SKM-1 treated with dmso at 0.1 percent for 144 hours (cell line): ENCODE measurements at regions not wholly inside any gene's neighbourhood (a gene's known extent, or its start where the extent isn't known, plus 50 kb on each side); places are given as distances from the start of the nearest gene placed in this dataset.
A peak's percentile ranks its signal among the peaks of the same experiment; 100 is the strongest.
"Not testable (repeated sequence)": the region's sequence is repeated elsewhere in the genome, so short reads cannot be mapped to it uniquely, and the experiment has no call there.

Experiments
- DNase-seq: peaks from one replicate; lab custom pipeline; 2025; ENCODE audit not compliant: unreplicated experiment; lab: John Stamatoyannopoulos, UW

DNA sequence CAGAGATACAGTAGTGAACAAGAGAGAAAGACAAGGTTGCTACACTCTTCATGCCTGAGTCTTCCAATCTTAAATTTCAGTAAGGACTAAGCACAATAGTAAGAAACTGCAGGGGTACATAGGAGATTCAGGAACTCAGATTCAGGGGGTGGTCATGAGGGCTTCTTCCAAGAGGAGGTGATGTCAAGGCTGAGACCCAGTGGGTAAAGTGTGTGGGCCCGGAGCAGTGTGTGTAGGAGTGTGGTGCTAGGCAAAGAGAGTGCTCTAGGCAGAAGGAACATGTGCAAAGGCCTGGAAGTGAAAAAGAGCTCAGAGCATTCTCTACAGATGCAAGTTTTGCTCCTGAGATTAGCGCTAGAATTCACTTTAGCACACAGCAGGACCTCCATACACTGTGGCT lies 102.9 kb upstream of the SPATA12 start:
- no peak for DNase-seq

DNA sequence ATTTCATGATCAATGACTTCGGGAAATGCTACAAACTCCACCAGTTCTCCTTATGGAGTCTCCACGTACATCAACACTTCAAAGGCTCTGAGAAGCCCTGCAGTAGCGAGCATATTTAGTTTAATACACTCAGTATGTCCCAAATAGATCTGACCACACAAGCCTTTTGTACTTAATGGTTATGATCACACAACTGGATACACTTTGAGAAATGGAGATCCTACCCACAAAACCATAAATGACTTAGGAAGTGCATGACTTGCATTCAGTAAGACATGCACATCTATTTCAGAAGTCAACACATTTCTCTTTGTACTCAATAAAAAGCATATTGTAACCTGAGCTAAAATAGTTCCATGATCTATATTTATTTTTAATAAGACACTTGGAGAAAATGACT lies 103.6 kb upstream of the SPATA12 start:
- DNase-seq = no peak

DNA sequence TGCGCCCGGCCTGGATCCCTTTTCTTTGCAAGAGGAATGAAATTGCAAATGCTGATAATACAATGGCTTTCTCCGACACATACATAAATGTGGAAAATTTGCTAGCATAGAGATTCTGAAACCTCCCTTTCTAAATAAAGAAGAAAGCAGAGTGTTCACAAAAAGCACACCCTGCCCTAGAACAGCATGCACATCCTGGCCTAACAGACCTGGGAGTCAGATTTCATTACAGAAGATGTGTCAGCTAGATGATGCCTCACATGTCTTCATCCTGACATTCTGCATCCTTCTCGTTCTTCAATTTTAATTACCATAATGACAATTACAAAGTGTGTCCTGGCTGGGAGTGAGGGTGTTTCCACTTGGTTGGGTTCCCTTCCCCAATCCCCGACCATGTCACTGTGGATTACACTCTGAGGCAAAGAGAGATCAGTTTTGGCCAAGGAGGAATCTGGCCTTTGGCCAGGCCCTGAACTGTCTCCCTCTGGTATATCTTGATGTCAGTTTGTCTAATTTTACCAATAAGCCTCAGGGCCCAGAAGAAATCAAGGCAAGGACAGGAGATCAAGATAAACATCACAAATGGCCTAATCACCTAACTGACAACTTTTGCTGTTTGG lies 104.9 kb upstream of the SPATA12 start:
- no peak for DNase-seq

DNA sequence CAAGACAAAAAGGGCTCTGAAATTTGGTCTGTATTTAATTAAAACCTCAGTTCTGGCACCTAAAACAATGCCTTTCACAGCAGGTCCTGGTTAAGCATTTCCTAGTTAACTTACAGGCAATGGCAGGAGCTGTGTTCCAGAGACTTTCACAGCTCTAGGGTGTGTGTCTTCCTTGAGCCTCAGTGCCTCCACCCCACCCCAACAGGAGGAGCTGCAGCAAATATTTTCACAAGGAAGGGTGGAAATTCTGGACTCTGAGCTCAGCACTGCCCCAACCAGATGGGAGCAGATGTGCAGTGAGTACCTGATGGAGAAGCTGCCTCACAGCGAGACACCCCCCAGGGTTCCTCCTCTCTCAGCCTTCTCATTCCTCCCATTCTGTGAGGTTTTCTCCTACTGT lies 106.3 kb upstream of the SPATA12 start:
- DNase-seq = no peak

DNA sequence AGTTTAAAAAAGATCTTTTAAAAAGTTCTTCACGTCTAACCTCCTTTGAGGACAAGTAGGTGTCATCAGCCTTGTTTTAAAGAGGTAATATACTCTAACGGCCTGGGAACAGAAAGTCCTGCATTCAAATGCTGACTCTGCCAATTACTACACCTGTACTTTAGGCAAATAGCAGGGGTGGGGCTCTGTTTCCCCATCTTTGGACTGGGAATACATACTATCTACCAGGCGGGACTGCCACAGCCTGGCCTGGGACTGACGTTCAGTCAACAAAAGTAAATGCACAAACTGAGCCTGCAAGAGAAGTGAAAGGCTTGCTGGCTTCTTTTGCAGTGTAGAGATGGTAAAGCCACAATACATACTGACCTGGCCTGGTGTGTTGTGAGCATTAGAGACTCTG lies 107.6 kb upstream of the SPATA12 start:
- DNase-seq = no peak

DNA sequence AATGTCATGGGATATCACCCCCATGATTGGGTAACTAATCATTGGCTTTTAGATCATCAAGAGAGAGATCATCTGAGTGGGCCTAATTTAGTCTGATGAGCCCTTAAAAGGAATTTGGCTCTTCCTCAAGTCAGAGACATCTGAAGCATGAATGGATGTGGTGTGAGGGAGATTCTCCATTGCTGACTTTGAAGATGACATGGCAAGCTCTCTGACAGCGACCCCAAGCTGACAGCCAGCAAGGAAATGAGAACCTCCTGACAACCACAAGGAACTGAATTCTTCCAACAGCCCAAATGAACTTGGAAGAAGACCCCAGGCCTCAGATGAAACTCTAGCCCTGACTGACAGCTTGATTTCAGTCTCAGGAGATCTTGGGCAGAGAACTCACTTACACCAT lies 108.4 kb upstream of the SPATA12 start:
- DNase-seq = no peak

DNA sequence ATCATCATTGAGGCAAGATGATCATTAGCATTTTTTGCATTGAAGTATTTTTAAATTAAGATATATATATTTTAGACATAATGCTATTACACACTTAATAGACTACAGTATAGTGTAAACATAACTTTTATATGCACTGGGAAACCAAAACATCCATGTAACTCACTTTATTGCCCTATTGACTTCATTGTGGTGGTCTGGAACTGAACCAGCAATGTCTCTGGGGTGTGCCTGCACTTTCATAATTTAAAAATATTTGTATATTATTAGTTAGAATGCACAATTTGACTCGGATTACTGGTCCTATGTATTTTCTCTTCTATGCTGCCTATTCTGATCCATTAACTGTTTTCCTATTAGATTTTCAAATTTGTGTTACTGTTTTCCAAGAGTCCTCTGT lies 109.1 kb upstream of the SPATA12 start:
- DNase-seq = no peak

DNA sequence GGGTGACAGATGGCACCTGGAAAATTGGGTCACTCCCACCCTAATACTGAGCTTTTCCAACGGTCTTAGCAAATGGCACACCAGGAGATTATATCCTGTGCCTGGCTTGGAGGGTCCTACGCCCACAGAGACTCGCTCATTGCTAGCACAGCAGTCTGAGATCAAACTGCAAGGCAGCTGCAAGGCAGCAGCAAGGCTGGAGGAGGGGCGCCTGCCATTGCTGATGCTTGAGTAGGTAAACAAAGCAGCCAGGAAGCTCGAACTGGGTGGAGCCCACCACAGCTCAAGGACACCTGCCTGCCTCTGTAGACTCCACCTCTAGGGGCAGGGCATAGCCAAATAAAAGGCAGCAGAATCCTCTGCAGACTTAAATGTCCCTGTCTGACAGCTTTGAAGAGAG lies 115.1 kb upstream of the SPATA12 start:
- DNase-seq = not testable (repeated sequence)

DNA sequence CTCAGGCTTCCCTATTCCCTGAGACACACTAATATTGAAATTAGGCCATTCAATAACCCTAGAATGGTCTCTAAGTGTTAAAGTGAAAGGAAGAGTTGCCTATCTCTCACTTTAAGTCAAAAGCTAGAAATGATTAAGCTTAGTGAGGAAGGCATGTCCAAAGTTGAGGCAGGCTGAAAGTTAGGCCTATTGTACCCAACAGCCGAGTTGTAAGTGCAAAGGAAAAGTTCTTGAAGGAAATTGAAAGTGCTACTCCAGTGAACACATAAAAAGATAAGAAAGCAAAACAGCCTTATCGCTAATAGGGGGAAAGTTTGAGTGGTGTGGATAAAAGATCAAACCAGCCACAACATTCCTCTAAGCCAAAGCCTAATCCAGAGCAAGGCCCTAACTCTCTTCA lies 117.9 kb upstream of the SPATA12 start:
- DNase-seq = no peak

DNA sequence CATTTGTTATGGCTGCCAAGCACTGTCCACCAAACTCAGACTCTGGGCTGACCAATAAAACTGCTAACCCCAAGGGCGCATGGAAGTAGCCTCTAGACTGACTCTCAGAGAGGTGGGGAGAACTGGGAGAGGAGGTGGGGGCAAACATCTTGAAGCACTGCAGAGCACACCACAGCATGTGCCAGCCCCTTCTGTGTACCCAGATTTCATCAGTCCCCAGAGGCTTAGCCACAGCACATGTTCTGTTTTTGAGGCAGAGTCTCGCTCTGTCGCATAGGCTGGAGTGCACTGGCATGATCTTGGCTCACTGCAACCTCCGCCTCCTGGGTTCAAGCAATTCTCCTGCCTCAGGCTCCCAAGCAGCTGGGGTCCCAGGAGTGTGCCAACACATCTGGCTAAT lies 119.5 kb upstream of the SPATA12 start:
- DNase-seq = no peak

DNA sequence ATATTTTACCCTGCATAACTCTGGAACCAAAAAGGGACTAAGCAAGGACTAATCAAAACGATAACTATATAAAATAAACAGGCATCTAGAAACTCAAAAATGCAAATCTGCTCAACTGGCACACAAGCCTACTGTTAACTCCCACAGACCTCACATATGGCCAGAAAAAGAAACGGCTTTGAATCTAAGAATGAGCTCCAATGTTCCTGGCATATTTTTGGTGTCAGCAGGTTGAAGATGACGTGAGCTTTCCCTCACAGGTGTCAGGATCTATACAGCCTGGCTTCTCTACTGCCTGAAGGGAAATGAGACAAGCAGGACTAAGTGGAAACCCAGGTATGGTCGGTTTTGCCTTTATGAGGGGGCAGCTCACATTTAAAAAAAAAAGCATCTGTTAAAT lies 120.1 kb upstream of the SPATA12 start:
- DNase-seq = no peak

DNA sequence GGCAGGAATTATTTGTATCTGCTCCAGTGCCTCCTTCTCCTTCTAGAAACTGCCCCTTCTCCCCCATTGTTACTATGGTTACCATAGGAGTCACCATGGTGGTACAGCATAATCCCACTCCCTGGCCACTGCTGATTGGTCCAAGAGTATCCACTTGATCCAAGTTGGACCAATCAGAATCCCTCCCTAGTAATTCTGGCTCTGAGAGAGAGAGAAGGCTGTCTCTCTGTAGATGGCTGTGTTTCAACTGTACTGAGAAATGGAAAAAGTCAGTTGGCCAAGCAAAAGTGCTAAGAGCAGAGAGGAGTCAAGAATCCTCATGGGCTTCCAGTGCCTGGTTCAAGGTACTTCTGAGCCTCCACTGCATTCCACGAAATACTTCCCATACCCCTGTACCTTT lies 120.6 kb upstream of the SPATA12 start:
- DNase-seq = no peak

DNA sequence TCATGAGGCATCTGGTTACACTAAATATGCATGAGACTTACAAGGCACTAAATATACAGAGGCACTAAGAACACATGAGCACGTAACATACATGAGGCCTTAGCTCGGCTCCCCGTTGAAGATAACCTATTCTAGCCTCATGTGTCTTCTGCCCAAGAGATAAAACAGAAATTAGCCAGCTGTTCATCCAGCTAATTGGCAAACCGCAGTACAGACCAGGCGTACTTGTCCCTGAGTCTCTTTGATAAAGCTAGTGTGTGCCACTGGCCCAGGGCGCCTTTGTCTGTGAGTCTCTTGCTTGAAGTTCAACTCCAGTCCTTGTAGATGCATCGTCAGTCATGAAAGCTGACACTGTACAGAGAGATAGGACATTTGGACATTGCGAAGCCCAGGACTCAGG lies 121.9 kb upstream of the SPATA12 start:
- no peak for DNase-seq

DNA sequence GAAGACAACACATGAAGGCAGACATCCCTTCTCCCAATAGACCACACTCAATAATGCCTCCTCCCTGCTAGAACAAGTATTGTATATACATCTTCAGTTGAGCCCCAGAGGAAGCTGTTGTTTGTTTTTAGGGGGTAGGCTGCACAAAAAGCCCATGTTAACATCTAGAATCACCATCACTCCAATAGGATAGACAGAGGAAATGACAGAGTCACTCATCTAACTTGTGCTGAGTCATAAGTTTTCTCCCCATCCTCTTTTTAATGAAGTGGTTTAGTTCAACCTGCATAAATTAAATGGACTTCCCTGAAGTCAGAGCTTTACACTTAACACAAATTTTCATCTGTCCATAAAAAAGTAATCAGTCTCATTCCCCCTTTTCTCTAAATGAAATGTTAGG lies 122.9 kb upstream of the SPATA12 start:
- no peak for DNase-seq

DNA sequence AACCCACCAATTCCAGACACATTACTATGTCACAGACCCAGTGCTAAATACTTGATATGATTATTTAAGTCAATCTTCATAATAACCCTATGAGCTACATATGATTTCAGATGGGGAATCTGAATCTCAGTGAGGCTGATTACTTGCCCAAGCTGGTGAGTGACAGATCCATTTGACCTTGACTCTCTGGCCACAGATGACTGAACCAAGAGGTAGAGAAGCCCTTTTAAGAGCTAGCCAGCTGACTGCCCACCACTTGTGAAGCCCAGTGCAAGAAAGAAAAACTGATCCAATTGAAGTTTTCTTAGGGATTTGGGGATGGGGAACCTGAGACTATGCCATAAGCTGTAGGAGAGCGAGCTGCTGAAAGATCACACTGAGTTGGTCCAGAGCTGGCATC lies 124.7 kb upstream of the SPATA12 start:
- DNase-seq = no peak

DNA sequence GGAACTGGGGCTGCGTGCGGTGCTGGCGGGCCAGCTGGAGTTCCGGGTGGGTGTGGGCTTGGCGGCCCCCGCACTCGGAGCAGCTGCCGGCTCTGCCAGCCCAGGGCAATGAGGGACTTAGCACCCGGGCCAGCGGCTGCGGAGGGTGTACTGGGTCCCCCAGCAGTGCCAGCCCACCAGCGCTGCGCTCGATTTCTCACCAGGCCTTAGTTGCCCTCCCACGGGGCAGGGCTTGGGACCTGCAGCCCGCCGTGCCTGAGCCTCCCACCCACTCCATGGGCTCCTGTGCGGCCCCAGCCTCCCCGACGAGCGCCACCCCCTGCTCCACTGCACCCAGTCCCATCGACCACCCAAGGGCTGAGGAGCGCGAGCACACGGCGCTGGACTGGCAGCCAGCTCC lies 126.0 kb upstream of the SPATA12 start:
- not testable (repeated sequence) for DNase-seq

DNA sequence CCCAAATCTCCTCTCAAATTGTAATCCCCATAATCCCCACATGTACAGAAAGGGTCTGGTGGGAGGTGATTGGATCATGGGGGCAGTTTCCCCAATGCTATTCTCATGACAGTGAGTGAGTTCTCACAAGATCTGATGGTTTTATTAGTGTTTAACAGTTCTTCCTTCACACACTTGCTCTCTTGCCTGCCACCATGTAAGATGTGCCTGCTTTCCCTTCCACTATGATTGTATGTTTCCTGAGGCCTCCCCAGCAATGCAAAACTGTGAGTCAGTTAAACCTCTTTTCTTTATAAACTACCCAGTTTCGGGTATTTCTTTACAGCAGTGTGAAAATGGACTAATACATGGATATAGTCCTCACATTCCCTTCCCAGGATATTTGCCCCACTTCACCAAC lies 126.7 kb upstream of the SPATA12 start:
- DNase-seq = no peak

DNA sequence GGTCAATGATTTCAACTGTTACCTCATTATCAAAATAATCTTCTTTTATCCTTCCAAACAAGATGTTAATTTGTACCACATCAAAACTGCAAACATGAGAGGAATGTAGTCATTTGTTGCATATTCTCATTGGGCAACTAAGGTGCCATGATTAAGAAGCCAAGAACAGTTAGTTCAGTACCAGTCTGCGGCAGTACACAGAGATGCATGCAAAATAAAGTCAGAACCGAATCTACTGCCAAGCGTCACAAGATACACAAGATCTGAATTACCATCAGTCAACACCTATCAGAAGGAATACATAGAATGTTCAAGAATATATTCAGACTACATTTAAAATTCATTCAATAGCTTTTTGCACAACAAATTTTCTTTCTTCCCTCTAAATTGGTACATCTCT lies 127.6 kb upstream of the SPATA12 start:
- no peak for DNase-seq

DNA sequence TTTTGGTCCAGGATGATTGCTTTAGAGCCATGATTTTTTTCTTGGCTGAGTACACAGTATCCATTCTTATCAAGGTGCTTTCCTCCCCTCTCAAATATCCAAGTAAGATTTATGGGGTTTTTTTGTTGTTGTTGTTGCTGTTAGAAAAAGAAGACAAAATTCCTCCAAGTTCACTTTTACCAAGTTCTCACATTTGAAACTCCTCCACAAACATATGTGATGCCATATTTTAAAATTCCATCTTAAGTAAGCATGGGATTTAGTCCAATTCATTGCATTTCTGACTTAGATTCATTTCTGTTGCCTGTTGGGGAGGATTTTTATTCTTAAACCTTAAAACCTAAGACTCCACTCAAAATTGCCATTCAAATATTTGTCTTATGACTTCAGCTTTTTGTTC lies 128.6 kb upstream of the SPATA12 start:
- DNase-seq = no peak

DNA sequence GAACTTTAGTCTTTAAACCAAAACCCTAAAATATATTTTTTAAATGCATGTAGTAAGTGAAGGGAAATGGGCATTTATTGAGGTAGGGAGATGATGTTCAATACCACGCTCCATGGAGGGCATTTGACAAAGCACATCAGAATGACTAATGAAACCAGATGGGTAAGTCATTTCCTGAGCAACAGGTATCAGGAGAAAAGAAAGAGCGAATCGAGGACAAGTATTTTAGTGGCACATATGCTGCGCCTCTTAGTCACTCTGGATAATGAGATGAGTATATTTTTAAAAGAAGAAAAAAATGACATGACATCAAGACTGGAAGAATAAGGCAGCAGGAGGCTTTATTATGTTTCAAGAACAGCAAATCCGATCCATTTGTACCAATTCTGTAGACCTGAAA lies 129.0 kb upstream of the ARHGEF3 start:
- no peak for DNase-seq

DNA sequence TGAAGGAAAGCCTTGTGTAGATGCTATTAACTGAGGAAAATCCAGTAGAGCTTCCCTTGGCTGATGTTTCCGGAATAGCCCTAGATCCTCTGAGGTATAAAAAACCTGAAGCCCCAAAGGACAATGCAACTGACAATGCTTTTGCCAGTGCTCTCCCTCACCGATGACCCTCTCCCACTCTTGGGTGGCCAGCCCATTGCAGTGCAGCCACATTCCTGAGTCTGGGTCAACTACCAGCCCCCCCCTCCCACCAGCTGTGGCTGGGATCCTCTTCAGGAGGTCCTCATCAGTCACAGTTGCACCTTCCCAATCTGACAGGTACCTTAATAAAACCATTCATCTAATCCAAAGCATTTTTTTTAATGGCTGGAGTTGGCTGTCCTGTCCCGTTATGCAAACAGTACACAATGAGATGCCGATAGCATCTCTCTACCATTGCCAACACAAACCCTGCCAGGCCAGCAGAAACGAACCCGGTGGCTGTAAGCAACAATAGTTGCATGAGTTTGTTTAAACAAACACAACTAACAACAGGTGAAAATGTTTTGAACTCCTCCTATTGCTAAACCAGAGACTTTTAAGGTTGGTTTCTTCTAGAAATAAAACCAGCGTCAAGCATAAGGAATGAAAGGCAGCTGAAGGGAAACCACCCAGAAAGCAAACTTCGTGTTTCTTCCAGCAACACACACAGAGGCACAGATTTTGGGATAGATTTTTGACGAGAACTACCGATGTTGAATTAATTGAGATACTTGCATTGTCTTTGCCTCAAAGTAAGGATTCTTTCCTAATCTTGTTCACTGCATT lies 128.3 kb upstream of the ARHGEF3 start:
- no peak for DNase-seq

DNA sequence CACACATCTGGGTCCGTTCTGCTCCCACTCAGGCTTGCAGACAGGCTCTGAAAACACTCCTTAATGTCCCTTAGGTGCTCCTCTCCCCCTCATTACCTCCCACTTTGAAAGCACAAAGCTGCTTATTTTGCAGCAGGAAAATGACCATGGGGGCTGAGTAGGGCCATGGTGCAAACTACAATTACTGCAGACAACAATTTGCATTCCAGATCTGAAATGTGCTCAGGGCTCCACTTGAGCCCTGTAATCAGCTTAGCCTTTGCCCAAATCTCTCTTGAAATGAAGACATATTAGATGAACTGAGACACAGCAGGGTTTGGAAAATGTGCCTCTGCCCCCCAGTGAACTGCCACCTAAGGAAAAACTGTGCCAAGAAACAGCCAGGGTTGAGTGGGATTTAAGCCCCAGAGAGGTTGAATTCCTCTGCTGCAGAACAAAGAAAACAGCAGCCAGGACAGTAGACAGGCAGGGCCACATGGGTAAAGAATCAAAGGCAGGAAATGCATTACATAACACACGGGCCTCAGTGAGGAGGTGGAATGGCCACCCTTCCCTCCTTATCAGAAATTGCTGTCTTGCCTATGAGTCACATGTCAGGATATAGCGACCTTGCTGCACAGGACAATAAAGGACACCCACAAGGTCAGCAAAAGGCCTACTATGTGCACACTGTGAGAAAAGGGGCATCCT lies 126.8 kb upstream of the ARHGEF3 start:
- DNase-seq = peak; percentile 43
